ENCODE measurements at regions not wholly inside any gene's neighbourhood (a gene's known extent, or its start where the extent isn't known, plus 50 kb on each side); places are given as distances from the start of the nearest gene placed in this dataset.

- TF ChIP-seq CTCF (conservative IDR thresholded peaks at IDR 0.05), result no peak
- no peak for TF ChIP-seq EZH2 (IDR thresholded peaks at IDR 0.05; ENCODE audit: low read depth)
These were observed 854.2 kb upstream of the ZEB2 start for GRCh38 chr2:145374165-145374564.
